Hepatocyte (in vitro differentiated cells): ENCODE measurements at regions not wholly inside any gene's neighbourhood (a gene's known extent, or its start where the extent isn't known, plus 50 kb on each side); places are given as distances from the start of the nearest gene placed in this dataset.

Experiments used
- DNase-seq: peaks from one replicate; pipeline ENCODE4 v3.0.0-alpha.2; 2016; ENCODE audit warnings: low spot score
- H2AFZ ChIP-seq: fragments of 200-600 bp; sonication (generic); 2 replicates; pipeline ENCODE4 v1.6.0; 2016; ENCODE audit warnings: antibody characterized with exemption, mild to moderate bottlenecking
- H3K27ac ChIP-seq: fragments of 200-600 bp; sonication (generic); 2 replicates; pipeline ENCODE4 v1.5.1; 2016; ENCODE audit warnings: mild to moderate bottlenecking
- H3K27me3 ChIP-seq: fragments of 200-600 bp; sonication (generic); 2 replicates; pipeline ENCODE4 v1.6.1; 2016
- H3K36me3 ChIP-seq: fragments of 200-600 bp; sonication (generic); replicated peaks from 2 replicates; pipeline ENCODE4 v1.5.1; 2016; ENCODE audit warnings: low read depth; ENCODE audit not compliant: insufficient read depth
- H3K4me1 ChIP-seq: fragments of 200-600 bp; sonication (generic); 2 replicates; pipeline ENCODE4 v1.5.1; 2016; ENCODE audit warnings: mild to moderate bottlenecking, moderate library complexity; ENCODE audit not compliant: insufficient read depth
- H3K4me2 ChIP-seq: fragments of 200-600 bp; sonication (generic); 2 replicates; pipeline ENCODE4 v1.6.0; 2016
- H3K4me3 ChIP-seq: fragments of 200-600 bp; sonication (generic); 2 replicates; pipeline ENCODE4 v1.5.1; 2016; ENCODE audit warnings: mild to moderate bottlenecking
- H3K79me2 ChIP-seq: fragments of 200-600 bp; sonication (generic); 2 replicates; pipeline ENCODE4 v1.6.0; 2017; ENCODE audit warnings: mild to moderate bottlenecking
- H3K9me2 ChIP-seq: fragments of 200-600 bp; sonication (generic); replicated peaks from 2 replicates; pipeline ENCODE4 v1.6.0; 2017; ENCODE audit warnings: mild to moderate bottlenecking; ENCODE audit not compliant: insufficient read depth
- H3K9me3 ChIP-seq: fragments of 200-600 bp; sonication (generic); 2 replicates; pipeline ENCODE4 v1.5.1; 2016; ENCODE audit warnings: low read depth, mild to moderate bottlenecking
- H4K20me1 ChIP-seq: fragments of 200-600 bp; sonication (generic); 2 replicates; pipeline ENCODE4 v1.6.0; 2016; ENCODE audit warnings: mild to moderate bottlenecking; ENCODE audit not compliant: insufficient read depth, poor library complexity, severe bottlenecking
- EZH2 ChIP-seq: fragments of 200-600 bp; sonication (generic); IDR thresholded peaks from 2 replicates; pipeline ENCODE4 v1.6.1; 2016; ENCODE audit warnings: antibody characterized with exemption, mild to moderate bottlenecking, borderline replicate concordance
- EZH2phosphoT487 ChIP-seq: fragments of 200-600 bp; sonication (generic); IDR thresholded peaks from one replicate; pipeline ENCODE4 v1.6.1; 2018; ENCODE audit warnings: antibody characterized with exemption, mild to moderate bottlenecking, low read depth, moderate library complexity; ENCODE audit not compliant: unreplicated experiment, severe bottlenecking
- WGBS: methylation state at CpG from one replicate; pipeline ENCODE4 v1.1.6; 2016; ENCODE audit warnings: low lambda C conversion rate; ENCODE audit errors: missing lambda C conversion rate; 5-methylcytosine and 5-hydroxymethylcytosine counted together
- TF ChIP-seq, protein P1 (sequence below): fragments of 200-600 bp; sonication (generic); IDR thresholded peaks from 2 replicates; pipeline ENCODE4 v1.5.1; 2016; ENCODE audit warnings: antibody characterized with exemption, mild to moderate bottlenecking; ENCODE audit not compliant: poor library complexity

DNA sequence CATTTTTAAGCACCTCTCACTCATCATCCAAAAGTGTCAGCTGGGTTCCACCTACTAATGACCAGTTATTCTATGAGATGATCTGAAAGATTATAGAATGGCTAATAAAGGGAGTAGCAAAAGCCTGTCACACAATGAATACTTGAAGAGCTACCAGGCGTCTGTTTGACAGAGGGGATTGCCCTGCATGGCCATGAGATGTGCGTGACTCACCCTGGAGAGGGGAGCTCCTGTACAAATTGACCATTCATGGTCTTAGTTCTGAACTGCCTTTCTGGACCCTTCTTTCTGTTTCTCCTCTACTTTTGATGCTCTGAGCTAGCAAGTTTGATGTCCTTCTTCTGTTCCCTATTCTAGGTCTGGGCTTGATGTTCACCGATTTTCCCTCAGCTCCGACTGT is 85.2 kb upstream of the ABCD3 start:
- TF ChIP-seq EZH2phosphoT487 (no peak), EZH2 (no peak)
- TF ChIP-seq, protein P1, sequence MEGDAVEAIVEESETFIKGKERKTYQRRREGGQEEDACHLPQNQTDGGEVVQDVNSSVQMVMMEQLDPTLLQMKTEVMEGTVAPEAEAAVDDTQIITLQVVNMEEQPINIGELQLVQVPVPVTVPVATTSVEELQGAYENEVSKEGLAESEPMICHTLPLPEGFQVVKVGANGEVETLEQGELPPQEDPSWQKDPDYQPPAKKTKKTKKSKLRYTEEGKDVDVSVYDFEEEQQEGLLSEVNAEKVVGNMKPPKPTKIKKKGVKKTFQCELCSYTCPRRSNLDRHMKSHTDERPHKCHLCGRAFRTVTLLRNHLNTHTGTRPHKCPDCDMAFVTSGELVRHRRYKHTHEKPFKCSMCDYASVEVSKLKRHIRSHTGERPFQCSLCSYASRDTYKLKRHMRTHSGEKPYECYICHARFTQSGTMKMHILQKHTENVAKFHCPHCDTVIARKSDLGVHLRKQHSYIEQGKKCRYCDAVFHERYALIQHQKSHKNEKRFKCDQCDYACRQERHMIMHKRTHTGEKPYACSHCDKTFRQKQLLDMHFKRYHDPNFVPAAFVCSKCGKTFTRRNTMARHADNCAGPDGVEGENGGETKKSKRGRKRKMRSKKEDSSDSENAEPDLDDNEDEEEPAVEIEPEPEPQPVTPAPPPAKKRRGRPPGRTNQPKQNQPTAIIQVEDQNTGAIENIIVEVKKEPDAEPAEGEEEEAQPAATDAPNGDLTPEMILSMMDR, result no peak
- Histone ChIP-seq H3K79me2 (no peaks in the 10 kb centered on the region), H3K4me2 (no peak overlapping the region), H3K36me3 (no peaks in the 10 kb centered on the region), H3K9me3 (no peaks in the 10 kb centered on the region), H3K4me1 (no peaks in the 10 kb centered on the region), H3K4me3 (no peak overlapping the region), H3K9me2 (no peaks in the 10 kb centered on the region), H4K20me1 (no peaks in the 10 kb centered on the region), H3K27me3 (no peaks in the 10 kb centered on the region), H3K27ac (peak overlapping the region; percentile 13), H2AFZ (no peak overlapping the region)
- peak; percentile 41 for DNase-seq
- 65% methylated on average over 4 of the region's 4 CpGs for whole genome bisulfite sequencing

DNA sequence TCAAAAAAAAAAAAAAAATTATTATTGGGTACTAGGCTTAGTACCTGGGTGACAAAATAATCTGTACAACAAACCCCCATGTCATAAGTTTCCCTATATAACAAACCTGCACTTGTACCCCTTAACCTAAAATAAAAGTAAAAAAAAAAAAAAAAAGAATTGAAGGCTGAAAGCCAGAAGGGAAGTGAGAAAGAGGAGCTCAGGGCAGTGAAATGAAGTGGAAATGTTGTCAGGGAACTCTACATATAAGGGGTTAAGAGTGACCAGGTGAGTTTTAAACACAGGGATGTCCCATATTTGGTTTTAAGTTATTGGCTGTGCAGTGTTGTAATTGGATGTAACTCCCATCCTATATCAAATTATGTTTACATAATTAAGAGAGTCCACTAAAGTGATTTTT is 85.7 kb upstream of the ABCD3 start:
- Histone ChIP-seq H2AFZ (no peak overlapping the region), H3K27me3 (no peaks in the 10 kb centered on the region), H3K9me3 (no peaks in the 10 kb centered on the region), H3K27ac (no peak overlapping the region), H3K4me3 (no peak overlapping the region), H3K4me1 (no peaks in the 10 kb centered on the region), H3K36me3 (no peaks in the 10 kb centered on the region), H3K4me2 (no peak overlapping the region), H3K79me2 (no peaks in the 10 kb centered on the region), H4K20me1 (no peaks in the 10 kb centered on the region), H3K9me2 (no peaks in the 10 kb centered on the region)
- no peak for DNase-seq
- TF ChIP-seq EZH2 (no peak), EZH2phosphoT487 (no peak)
- TF ChIP-seq, protein P1, result no peak

DNA sequence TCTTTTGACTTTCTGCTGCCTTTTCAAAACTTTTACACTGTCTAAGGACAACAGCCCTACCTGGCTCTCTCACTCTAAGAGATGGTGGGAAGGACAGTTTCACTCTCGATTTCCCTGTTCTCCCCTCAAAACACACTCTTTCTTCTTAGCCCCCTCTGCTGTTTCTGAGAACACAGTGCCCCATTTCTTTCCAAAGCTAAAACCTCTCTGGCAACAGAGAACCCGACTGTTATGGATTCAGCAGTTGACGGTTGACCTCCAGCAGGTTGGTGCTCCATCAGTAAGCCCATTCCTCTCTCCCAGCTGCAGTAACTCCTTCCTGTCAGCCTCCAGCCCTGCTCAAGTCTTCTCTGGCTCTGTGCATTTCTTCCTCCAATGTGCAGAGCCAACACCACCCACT is 88.2 kb upstream of the ABCD3 start:
- no peaks in the 10 kb centered on the region for H3K9me2 ChIP-seq
- no peak overlapping the region for H3K4me2 ChIP-seq
- H3K27me3 ChIP-seq, result no peaks in the 10 kb centered on the region
- WGBS, result 46% methylated on average over 3 of the region's 3 CpGs
- no peaks in the 10 kb centered on the region for H3K79me2 ChIP-seq
- peak; percentile 28 for DNase-seq
- no peaks in the 10 kb centered on the region for H4K20me1 ChIP-seq
- H3K9me3 ChIP-seq, result no peaks in the 10 kb centered on the region
- TF ChIP-seq EZH2, result no peak
- TF ChIP-seq, protein P1, result peak; percentile 42
- H2AFZ ChIP-seq, result no peak overlapping the region
- no peak overlapping the region for H3K4me3 ChIP-seq
- H3K4me1 ChIP-seq, result peaks cover 20% of the 10 kb centered on the region
- H3K27ac ChIP-seq, result no peak overlapping the region
- H3K36me3 ChIP-seq, result no peaks in the 10 kb centered on the region

DNA sequence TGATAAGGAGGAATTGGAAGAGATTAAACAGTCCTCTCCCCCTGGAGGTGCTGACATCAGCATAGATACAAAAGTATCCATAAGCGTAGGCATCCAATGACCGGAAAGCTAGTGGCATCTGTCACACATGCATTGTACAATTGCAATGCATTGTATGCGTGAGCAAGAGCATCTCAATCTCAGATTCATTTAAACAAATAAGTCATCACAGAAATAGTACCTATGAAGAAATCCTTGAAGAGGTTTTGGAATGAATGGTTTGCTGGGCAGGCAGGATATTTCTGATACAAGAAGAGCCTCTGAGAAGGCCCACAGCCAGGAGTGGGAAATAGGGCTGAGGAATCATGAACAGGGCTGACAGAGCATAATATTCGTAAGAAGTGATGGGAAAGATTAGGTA is 88.9 kb upstream of the ABCD3 start:
- no peaks in the 10 kb centered on the region for H3K79me2 ChIP-seq
- H3K9me3 ChIP-seq, result no peaks in the 10 kb centered on the region
- H4K20me1 ChIP-seq, result no peaks in the 10 kb centered on the region
- H2AFZ ChIP-seq, result no peak overlapping the region
- no peak for DNase-seq
- no peak overlapping the region for H3K4me2 ChIP-seq
- peaks cover 24% of the 10 kb centered on the region for H3K4me1 ChIP-seq
- H3K9me2 ChIP-seq, result no peaks in the 10 kb centered on the region
- H3K4me3 ChIP-seq, result no peak overlapping the region
- TF ChIP-seq EZH2, result no peak
- TF ChIP-seq EZH2phosphoT487, result no peak
- TF ChIP-seq, protein P1, result no peak
- no peak overlapping the region for H3K27ac ChIP-seq
- H3K36me3 ChIP-seq, result no peaks in the 10 kb centered on the region
- 94% methylated on average over 4 of the region's 4 CpGs for WGBS
- no peaks in the 10 kb centered on the region for H3K27me3 ChIP-seq
